Central memory CD8-positive, alpha-beta T cell (primary cell): ENCODE measurements at regions not wholly inside any gene's neighbourhood (a gene's known extent, or its start where the extent isn't known, plus 50 kb on each side); places are given as distances from the start of the nearest gene placed in this dataset.

ENCODE experiments used
- ATAC-seq: fragments of 150-1000 bp; cut with Tn5 transposase; replicated peaks from 2 replicates; pipeline ENCODE4 v1.10.0; 2022; ENCODE audit warnings: mild to moderate bottlenecking, moderate FRiP score, moderate number of reproducible peaks; ENCODE audit not compliant: poor library complexity, severe bottlenecking; ENCODE audit errors: extremely low read depth
- DNase-seq, 2 donors: peaks; one replicate each; pipeline ENCODE4 v3.0.0; 2021; ENCODE audit warnings: low spot score in 2 of 2
- H3K27ac Mint-ChIP-seq: one replicate; pipeline ENCODE4 v1.8.0; 2022; ENCODE audit warnings: low read depth, mild to moderate bottlenecking, moderate library complexity, mixed read lengths
- H3K27me3 Mint-ChIP-seq: one replicate; pipeline ENCODE4 v1.8.0; 2022; ENCODE audit warnings: mixed read lengths
- H3K36me3 Mint-ChIP-seq: one replicate; pipeline ENCODE4 v1.8.0; 2022; ENCODE audit warnings: mild to moderate bottlenecking, moderate library complexity, mixed read lengths; ENCODE audit not compliant: insufficient read depth
- H3K4me1 Mint-ChIP-seq: one replicate; pipeline ENCODE4 v1.8.0; 2022; ENCODE audit warnings: mixed read lengths
- H3K4me3 Mint-ChIP-seq: one replicate; pipeline ENCODE4 v1.8.0; 2022; ENCODE audit warnings: mild to moderate bottlenecking, moderate library complexity, mixed read lengths
- H3K9me3 Mint-ChIP-seq: one replicate; pipeline ENCODE4 v1.8.0; 2022; ENCODE audit warnings: mixed read lengths

GRCh38 chr4:1500966-1501753 lies 94.9 kb upstream of the NKX1-1 start:
- Mint-ChIP-seq H3K4me3 (no peak overlapping the region), H3K9me3 (no peaks in the 10 kb centered on the region), H3K36me3 (no peaks in the 10 kb centered on the region), H3K4me1 (no peaks in the 10 kb centered on the region), H3K27ac (no peak overlapping the region), H3K27me3 (no peaks in the 10 kb centered on the region)
- ATAC-seq (no peak), DNase-seq (no peak)

GRCh38 chr4:1500231-1500965 lies 94.2 kb upstream of the NKX1-1 start:
- ATAC-seq, result no peak
- H3K4me1 Mint-ChIP-seq, result no peaks in the 10 kb centered on the region

GRCh38 chr4:1499465-1499864 lies 93.2 kb upstream of the NKX1-1 start:
- no peaks in the 10 kb centered on the region for H3K4me1 Mint-ChIP-seq
- no peaks in the 10 kb centered on the region for H3K36me3 Mint-ChIP-seq
- no peak for ATAC-seq
- no peak overlapping the region for H3K27ac Mint-ChIP-seq
- no peaks in the 10 kb centered on the region for H3K9me3 Mint-ChIP-seq
- no peak for DNase-seq
- no peak overlapping the region for H3K4me3 Mint-ChIP-seq
- H3K27me3 Mint-ChIP-seq, result no peaks in the 10 kb centered on the region

More at GRCh38 chr4:1500231-1500965, 94.2 kb upstream of the NKX1-1 start:
- no peaks in the 10 kb centered on the region for H3K9me3 Mint-ChIP-seq
- H3K4me3 Mint-ChIP-seq, result no peak overlapping the region
- no peaks in the 10 kb centered on the region for H3K27me3 Mint-ChIP-seq
- no peak overlapping the region for H3K27ac Mint-ChIP-seq
- no peaks in the 10 kb centered on the region for H3K36me3 Mint-ChIP-seq
- DNase-seq, result no peak

GRCh38 chr4:1497189-1497801 lies 91.1 kb upstream of the NKX1-1 start:
- no peaks in the 10 kb centered on the region for H3K9me3 Mint-ChIP-seq
- H3K27ac Mint-ChIP-seq, result no peak overlapping the region
- H3K36me3 Mint-ChIP-seq, result no peaks in the 10 kb centered on the region
- H3K4me3 Mint-ChIP-seq, result no peak overlapping the region
- H3K4me1 Mint-ChIP-seq, result no peaks in the 10 kb centered on the region
- no peaks in the 10 kb centered on the region for H3K27me3 Mint-ChIP-seq
- DNase-seq (no peak), ATAC-seq (no peak)

GRCh38 chr4:1496116-1496642 lies 89.9 kb upstream of the NKX1-1 start:
- ATAC-seq (no peak), DNase-seq (no peak)
- no peak overlapping the region for H3K4me3 Mint-ChIP-seq
- H3K27ac Mint-ChIP-seq, result no peak overlapping the region
- H3K4me1 Mint-ChIP-seq, result no peaks in the 10 kb centered on the region
- H3K27me3 Mint-ChIP-seq, result no peaks in the 10 kb centered on the region
- H3K9me3 Mint-ChIP-seq, result no peaks in the 10 kb centered on the region
- H3K36me3 Mint-ChIP-seq, result no peaks in the 10 kb centered on the region

- Mint-ChIP-seq H3K27me3 (no peaks in the 10 kb centered on the region), H3K9me3 (no peaks in the 10 kb centered on the region), H3K4me3 (no peak overlapping the region), H3K27ac (no peak overlapping the region), H3K4me1 (no peaks in the 10 kb centered on the region), H3K36me3 (no peaks in the 10 kb centered on the region)
- no peak for DNase-seq
- ATAC-seq, result no peak
These were observed 89.3 kb upstream of the NKX1-1 start for GRCh38 chr4:1495416-1496115.

GRCh38 chr4:1494416-1495315 lies 88.4 kb upstream of the NKX1-1 start:
- H3K4me3 Mint-ChIP-seq, result no peak overlapping the region
- H3K27me3 Mint-ChIP-seq, result no peaks in the 10 kb centered on the region
- no peaks in the 10 kb centered on the region for H3K9me3 Mint-ChIP-seq
- no peaks in the 10 kb centered on the region for H3K36me3 Mint-ChIP-seq
- no peak for ATAC-seq
- H3K27ac Mint-ChIP-seq, result no peak overlapping the region
- DNase-seq, result no peak
- no peaks in the 10 kb centered on the region for H3K4me1 Mint-ChIP-seq

- H3K4me1 Mint-ChIP-seq, result no peaks in the 10 kb centered on the region
- H3K36me3 Mint-ChIP-seq, result no peaks in the 10 kb centered on the region
- ATAC-seq (no peak), DNase-seq (no peak)
- no peaks in the 10 kb centered on the region for H3K27me3 Mint-ChIP-seq
- no peaks in the 10 kb centered on the region for H3K9me3 Mint-ChIP-seq
- H3K4me3 Mint-ChIP-seq, result no peak overlapping the region
- H3K27ac Mint-ChIP-seq, result no peak overlapping the region
These were observed 87.5 kb upstream of the NKX1-1 start for GRCh38 chr4:1493540-1494287.

- DNase-seq (no peak), ATAC-seq (no peak)
- H3K4me3 Mint-ChIP-seq, result no peak overlapping the region
- H3K27ac Mint-ChIP-seq, result no peak overlapping the region
- peaks cover 2% of the 10 kb centered on the region for H3K27me3 Mint-ChIP-seq
- no peaks in the 10 kb centered on the region for H3K4me1 Mint-ChIP-seq
- no peaks in the 10 kb centered on the region for H3K9me3 Mint-ChIP-seq
- H3K36me3 Mint-ChIP-seq, result no peaks in the 10 kb centered on the region
These were observed 86.7 kb upstream of the NKX1-1 start for GRCh38 chr4:1492651-1493539.

- H3K36me3 Mint-ChIP-seq, result no peaks in the 10 kb centered on the region
- H3K27me3 Mint-ChIP-seq, result peaks cover 10% of the 10 kb centered on the region
- H3K4me3 Mint-ChIP-seq, result no peak overlapping the region
- no peak for DNase-seq
- no peak for ATAC-seq
- H3K9me3 Mint-ChIP-seq, result no peaks in the 10 kb centered on the region
- H3K27ac Mint-ChIP-seq, result no peak overlapping the region
- no peaks in the 10 kb centered on the region for H3K4me1 Mint-ChIP-seq
These were observed 85.9 kb upstream of the NKX1-1 start for GRCh38 chr4:1492142-1492457.
